ENCODE measurements at regions not wholly inside any gene's neighbourhood (a gene's known extent, or its start where the extent isn't known, plus 50 kb on each side); places are given as distances from the start of the nearest gene placed in this dataset.

- no peak for DNase-seq (ENCODE audit: extremely low read depth, low read depth)
- TF ChIP-seq CTCF (IDR thresholded peaks at IDR 0.05; ENCODE audit: low read depth, low read length, missing control alignments), result no peak
- H3K4me3 ChIP-seq (replicated peaks; ENCODE audit: low read depth, low read length), result no peak overlapping the region
Observed at GRCh38 chr14:101054671-101055070, 151.1 kb upstream of the RTL1 start.

- no peak overlapping the region for H3K4me3 ChIP-seq (replicated peaks; ENCODE audit: low read depth, low read length)
- TF ChIP-seq CTCF (IDR thresholded peaks at IDR 0.05; ENCODE audit: low read depth, low read length, missing control alignments), result no peak
- DNase-seq (ENCODE audit: extremely low read depth, low read depth), result no peak
Observed at GRCh38 chr14:101055106-101055662, 151.7 kb upstream of the RTL1 start.

- no peak for TF ChIP-seq CTCF (IDR thresholded peaks at IDR 0.05; ENCODE audit: low read depth, low read length, missing control alignments)
- DNase-seq (ENCODE audit: extremely low read depth, low read depth), result no peak
- H3K4me3 ChIP-seq (replicated peaks; ENCODE audit: low read depth, low read length), result no peak overlapping the region
Observed at GRCh38 chr14:101055776-101056374, 152.4 kb upstream of the RTL1 start.

- H3K4me3 ChIP-seq (replicated peaks; ENCODE audit: low read depth, low read length), result no peak overlapping the region
- DNase-seq (ENCODE audit: extremely low read depth, low read depth), result no peak
Observed at GRCh38 chr14:101056446-101056845, 152.9 kb upstream of the RTL1 start.

GRCh38 chr14:101057394-101057793, 153.9 kb upstream of the RTL1 start:
- TF ChIP-seq CTCF (IDR thresholded peaks at IDR 0.05; ENCODE audit: low read depth, low read length, missing control alignments), result no peak
- no peak for DNase-seq (ENCODE audit: extremely low read depth, low read depth)
- no peak overlapping the region for H3K4me3 ChIP-seq (replicated peaks; ENCODE audit: low read depth, low read length)

More at GRCh38 chr14:101056446-101056845, 152.9 kb upstream of the RTL1 start:
- no peak for TF ChIP-seq CTCF (IDR thresholded peaks at IDR 0.05; ENCODE audit: low read depth, low read length, missing control alignments)

- DNase-seq (ENCODE audit: extremely low read depth, low read depth), result no peak
- TF ChIP-seq CTCF (IDR thresholded peaks at IDR 0.05; ENCODE audit: low read depth, low read length, missing control alignments), result no peak
- no peak overlapping the region for H3K4me3 ChIP-seq (replicated peaks; ENCODE audit: low read depth, low read length)
Observed at GRCh38 chr14:101058571-101058970, 155.0 kb upstream of the RTL1 start.

- no peak for DNase-seq (ENCODE audit: extremely low read depth, low read depth)
- no peak for TF ChIP-seq CTCF (IDR thresholded peaks at IDR 0.05; ENCODE audit: low read depth, low read length, missing control alignments)
- no peak overlapping the region for H3K4me3 ChIP-seq (replicated peaks; ENCODE audit: low read depth, low read length)
Observed at GRCh38 chr14:101060171-101060601, 156.7 kb upstream of the RTL1 start.

All from HFF-Myc (cell line).